ENCODE measurements at regions not wholly inside any gene's neighbourhood (a gene's known extent, or its start where the extent isn't known, plus 50 kb on each side); places are given as distances from the start of the nearest gene placed in this dataset.

DNA sequence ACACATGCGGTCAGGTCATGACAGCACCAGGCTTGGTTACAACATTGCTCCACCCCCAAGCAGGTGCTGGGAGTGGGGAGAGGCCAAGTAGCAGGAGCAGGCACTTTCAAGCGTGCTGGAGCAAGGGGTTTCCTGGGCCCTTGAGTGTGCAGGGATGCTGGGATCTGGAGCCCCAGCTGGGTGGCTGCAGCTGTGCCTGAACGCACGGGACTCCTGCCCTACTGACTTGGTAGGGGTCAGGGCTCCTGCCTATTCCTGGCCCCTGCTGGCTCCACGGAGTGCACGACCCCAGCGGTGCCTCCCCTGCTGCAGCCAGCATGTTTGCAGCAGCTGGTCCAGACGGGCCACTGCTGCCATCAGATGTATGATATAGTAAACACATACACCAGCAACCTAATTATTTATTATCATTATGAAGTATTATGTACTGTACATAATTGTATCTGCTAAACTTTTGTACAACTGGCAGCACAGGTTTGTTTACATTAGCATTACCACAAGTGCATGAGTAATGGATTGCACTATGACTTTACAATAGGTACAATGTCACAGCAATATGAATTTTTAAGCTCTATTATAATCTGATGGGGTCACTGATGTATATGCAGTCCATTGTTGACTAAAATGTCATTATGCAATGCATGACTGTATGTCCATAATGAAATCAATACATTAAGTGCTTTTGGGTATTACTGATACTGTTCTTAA, 620.6 kb downstream of the RAPGEF2 start:
- TF ChIP-seq ZC3H11A (IDR thresholded peaks at IDR 0.05) = no peak
- TF ChIP-seq SREBF2 (IDR thresholded peaks at IDR 0.05) = no peak
- TF ChIP-seq, protein P1, sequence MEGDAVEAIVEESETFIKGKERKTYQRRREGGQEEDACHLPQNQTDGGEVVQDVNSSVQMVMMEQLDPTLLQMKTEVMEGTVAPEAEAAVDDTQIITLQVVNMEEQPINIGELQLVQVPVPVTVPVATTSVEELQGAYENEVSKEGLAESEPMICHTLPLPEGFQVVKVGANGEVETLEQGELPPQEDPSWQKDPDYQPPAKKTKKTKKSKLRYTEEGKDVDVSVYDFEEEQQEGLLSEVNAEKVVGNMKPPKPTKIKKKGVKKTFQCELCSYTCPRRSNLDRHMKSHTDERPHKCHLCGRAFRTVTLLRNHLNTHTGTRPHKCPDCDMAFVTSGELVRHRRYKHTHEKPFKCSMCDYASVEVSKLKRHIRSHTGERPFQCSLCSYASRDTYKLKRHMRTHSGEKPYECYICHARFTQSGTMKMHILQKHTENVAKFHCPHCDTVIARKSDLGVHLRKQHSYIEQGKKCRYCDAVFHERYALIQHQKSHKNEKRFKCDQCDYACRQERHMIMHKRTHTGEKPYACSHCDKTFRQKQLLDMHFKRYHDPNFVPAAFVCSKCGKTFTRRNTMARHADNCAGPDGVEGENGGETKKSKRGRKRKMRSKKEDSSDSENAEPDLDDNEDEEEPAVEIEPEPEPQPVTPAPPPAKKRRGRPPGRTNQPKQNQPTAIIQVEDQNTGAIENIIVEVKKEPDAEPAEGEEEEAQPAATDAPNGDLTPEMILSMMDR (IDR thresholded peaks at IDR 0.05) = no peak
- no peak for TF ChIP-seq EHMT2 (IDR thresholded peaks at IDR 0.05; ENCODE audit: low read depth)
- TF ChIP-seq POLR2A (IDR thresholded peaks at IDR 0.05; ENCODE audit: low read length) = no peak
- TF ChIP-seq KDM1A (IDR thresholded peaks at IDR 0.05; ENCODE audit: low read depth) = no peak
- TF ChIP-seq CBX8 (IDR thresholded peaks at IDR 0.05) = no peak
- no peak for TF ChIP-seq HEYL (CRISPR knock-in tag; IDR thresholded peaks at IDR 0.05)
- TF ChIP-seq MYC (IDR thresholded peaks at IDR 0.05; ENCODE audit: borderline replicate concordance, low read length) = no peak
